Mammary epithelial cell (primary cell): ENCODE measurements at regions not wholly inside any gene's neighbourhood (a gene's known extent, or its start where the extent isn't known, plus 50 kb on each side); places are given as distances from the start of the nearest gene placed in this dataset.

Experiments used
- EZH2 ChIP-seq: IDR thresholded peaks from 2 replicates; pipeline ENCODE4 v1.6.1; 2012; ENCODE audit warnings: low read length, inconsistent platforms, borderline replicate concordance
- TF ChIP-seq, protein P1 (sequence below), 2 donors: IDR thresholded peaks in 1 of 2; conservative IDR thresholded peaks in 1 of 2; 2 replicates each; pipeline ENCODE4 v1.5.1; 2011 to 2012; ENCODE audit warnings: inconsistent platforms in 2 of 2, low read length in 2 of 2, mild to moderate bottlenecking in 2 of 2, control low read depth in 1 of 2, low read depth in 1 of 2; ENCODE audit not compliant: insufficient read depth in 1 of 2; ENCODE audit errors: extremely low read depth in 1 of 2

DNA sequence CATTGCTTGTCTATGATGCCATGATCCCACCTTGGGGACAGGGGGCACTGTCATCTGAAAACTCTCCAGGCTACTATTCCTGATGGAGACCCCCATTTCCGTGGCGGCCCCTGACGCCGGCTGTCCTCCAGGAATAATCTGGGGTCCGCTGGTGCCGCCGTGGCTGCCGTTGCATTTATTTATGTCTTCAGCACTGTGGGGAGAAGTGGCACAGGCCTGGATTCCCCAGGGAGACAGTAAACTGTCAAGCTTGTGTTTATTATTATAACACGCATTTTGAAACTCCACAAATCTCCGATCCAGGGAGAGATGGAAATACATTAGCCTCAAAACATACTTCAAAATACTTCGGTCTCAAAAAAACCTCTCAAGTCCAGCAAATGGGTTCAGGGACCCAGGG, 126.9 kb upstream of the C1orf174 start:
- TF ChIP-seq, protein P1, sequence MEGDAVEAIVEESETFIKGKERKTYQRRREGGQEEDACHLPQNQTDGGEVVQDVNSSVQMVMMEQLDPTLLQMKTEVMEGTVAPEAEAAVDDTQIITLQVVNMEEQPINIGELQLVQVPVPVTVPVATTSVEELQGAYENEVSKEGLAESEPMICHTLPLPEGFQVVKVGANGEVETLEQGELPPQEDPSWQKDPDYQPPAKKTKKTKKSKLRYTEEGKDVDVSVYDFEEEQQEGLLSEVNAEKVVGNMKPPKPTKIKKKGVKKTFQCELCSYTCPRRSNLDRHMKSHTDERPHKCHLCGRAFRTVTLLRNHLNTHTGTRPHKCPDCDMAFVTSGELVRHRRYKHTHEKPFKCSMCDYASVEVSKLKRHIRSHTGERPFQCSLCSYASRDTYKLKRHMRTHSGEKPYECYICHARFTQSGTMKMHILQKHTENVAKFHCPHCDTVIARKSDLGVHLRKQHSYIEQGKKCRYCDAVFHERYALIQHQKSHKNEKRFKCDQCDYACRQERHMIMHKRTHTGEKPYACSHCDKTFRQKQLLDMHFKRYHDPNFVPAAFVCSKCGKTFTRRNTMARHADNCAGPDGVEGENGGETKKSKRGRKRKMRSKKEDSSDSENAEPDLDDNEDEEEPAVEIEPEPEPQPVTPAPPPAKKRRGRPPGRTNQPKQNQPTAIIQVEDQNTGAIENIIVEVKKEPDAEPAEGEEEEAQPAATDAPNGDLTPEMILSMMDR (conservative IDR thresholded peaks at IDR 0.05 in 1 of 2, IDR thresholded peaks at IDR 0.05 in 1 of 2; ENCODE audit: extremely low read depth in 1 of 2, insufficient read depth in 1 of 2, low read depth in 1 of 2, low read length in 2 of 2): no peak
- TF ChIP-seq EZH2: no peak
